Transverse colon (tissue), 4 donors: ENCODE measurements at regions not wholly inside any gene's neighbourhood (a gene's known extent, or its start where the extent isn't known, plus 50 kb on each side); places are given as distances from the start of the nearest gene placed in this dataset.

Experiments
- DNase-seq: peaks from one replicate; pipeline ENCODE4 v3.0.0-alpha.2; 2019
- H3K27ac ChIP-seq, 4 donors: fragments of 200-600 bp; sonication (generic); 2 replicates each; pipeline ENCODE4 v1.5.1; 2016 to 2018; ENCODE audit warnings: inconsistent platforms in 4 of 4
- H3K27me3 ChIP-seq: fragments of 200-600 bp; sonication (generic); 2 replicates; pipeline ENCODE4 v1.5.1; 2017; ENCODE audit warnings: inconsistent platforms
- H3K36me3 ChIP-seq, 4 donors: fragments of 200-600 bp; sonication (generic); 2 replicates each; pipeline ENCODE4 v1.5.1; 2017 to 2019; ENCODE audit warnings: inconsistent platforms in 4 of 4
- H3K4me1 ChIP-seq, 4 donors: fragments of 200-600 bp; sonication (generic); 2 replicates each; pipeline ENCODE4 v1.5.1; 2017 to 2020; ENCODE audit warnings: inconsistent platforms in 4 of 4
- H3K4me3 ChIP-seq, 4 donors: fragments of 200-600 bp; sonication (generic); 1 replicate in 1 of 4; 2 replicates in 3 of 4; pipeline versions ENCODE4 v1.5.1 to v1.6.1; 2017 to 2019; ENCODE audit warnings: inconsistent platforms in 4 of 4
- H3K9me3 ChIP-seq, 2 donors: fragments of 200-600 bp; sonication (generic); 2 replicates each; pipeline ENCODE4 v1.5.1; 2017 to 2019; ENCODE audit warnings: inconsistent platforms in 2 of 2
- EP300 ChIP-seq: sonication (generic); formaldehyde crosslinking; IDR thresholded peaks from one replicate; pipeline ENCODE4 v1.6.1; 2017; ENCODE audit warnings: antibody characterized with exemption, low read depth
- POLR2A ChIP-seq: fragments of 450-650 bp; IDR thresholded peaks from one replicate; pipeline ENCODE4 v1.6.1; 2016; ENCODE audit warnings: antibody characterized with exemption, mild to moderate bottlenecking, moderate library complexity
- POLR2AphosphoS5 ChIP-seq, 3 donors: sonication (generic); formaldehyde crosslinking; IDR thresholded peaks; one replicate each; pipeline ENCODE4 v1.6.1; 2016; ENCODE audit warnings: antibody characterized with exemption in 3 of 3
- WGBS, 2 donors: methylation state at CpG; one replicate each; pipeline ENCODE4 v1.1.5; 2018; ENCODE audit warnings: low coverage in 1 of 2; 5-methylcytosine and 5-hydroxymethylcytosine counted together
- in situ Hi-C, 4 donors: fragments of 200-750 bp; cut with MboI; loops; one replicate each; pipeline versions ENCODE4 v1.15.0 to v1.15.1; 2017; ENCODE audit warnings: low sequenced_read_pairs in 3 of 4, low pct_ligation_motif_present in 1 of 4, low pct_unique_long_range_greater_than_20kb in 1 of 4
- intact Hi-C: fragments of 100-400 bp; cut with DNase I; formaldehyde crosslinking; loops from one replicate; pipeline ENCODE4 v1.15.1; 2023; ENCODE audit warnings: low total_unique reads
- TF ChIP-seq, protein P1 (sequence below), 5 experiments: fragments of 200-600 bp in 3 of 5; fragments of 450-650 bp in 2 of 5; sonication (generic) in 3 of 5; IDR thresholded peaks; 1 replicate in 2 of 5; 2 replicates in 3 of 5; pipeline ENCODE4 v1.5.1; 2016 to 2017; ENCODE audit warnings: antibody characterized with exemption in 5 of 5, inconsistent platforms in 3 of 5, mild to moderate bottlenecking in 2 of 5, moderate library complexity in 1 of 5

DNA sequence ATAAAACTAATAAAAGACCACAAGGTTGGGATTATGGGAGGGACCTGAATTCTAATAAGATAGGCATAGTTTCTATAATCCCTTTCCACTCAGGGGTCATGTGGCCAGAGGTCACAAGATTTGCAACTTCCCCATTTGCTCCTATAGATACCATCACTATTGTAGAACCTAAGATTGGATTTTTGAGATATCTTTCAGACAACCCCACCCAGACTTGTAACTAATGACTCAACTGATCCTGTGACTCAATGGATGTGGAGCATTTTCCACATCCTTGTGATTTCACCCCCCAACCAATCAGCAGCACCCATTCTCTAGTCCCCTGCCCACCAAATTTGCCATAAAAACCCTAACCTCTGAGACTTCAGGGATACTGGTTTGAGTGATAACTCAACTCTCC, 51.9 kb upstream of the PIK3AP1 start:
- Histone ChIP-seq H3K4me3 (no peak overlapping the region), H3K9me3 (peaks cover 0 to 4% of the 10 kb centered on the region in 2 donors), H3K27ac (no peak overlapping the region), H3K36me3 (no peaks in the 10 kb centered on the region), H3K4me1 (peaks cover 0 to 3% (median 0%) of the 10 kb centered on the region in 4 donors), H3K27me3 (no peaks in the 10 kb centered on the region)
- intact Hi-C loops (no loop called here), in situ Hi-C loops (loop anchor here in 1 of 4 donors (5.0 to 25.0 kb wide), 2 partner anchors 50 to 265 kb away; no protein-coding TSS in a partner anchor)
- TF ChIP-seq EP300, result no peak
- TF ChIP-seq, protein P1, sequence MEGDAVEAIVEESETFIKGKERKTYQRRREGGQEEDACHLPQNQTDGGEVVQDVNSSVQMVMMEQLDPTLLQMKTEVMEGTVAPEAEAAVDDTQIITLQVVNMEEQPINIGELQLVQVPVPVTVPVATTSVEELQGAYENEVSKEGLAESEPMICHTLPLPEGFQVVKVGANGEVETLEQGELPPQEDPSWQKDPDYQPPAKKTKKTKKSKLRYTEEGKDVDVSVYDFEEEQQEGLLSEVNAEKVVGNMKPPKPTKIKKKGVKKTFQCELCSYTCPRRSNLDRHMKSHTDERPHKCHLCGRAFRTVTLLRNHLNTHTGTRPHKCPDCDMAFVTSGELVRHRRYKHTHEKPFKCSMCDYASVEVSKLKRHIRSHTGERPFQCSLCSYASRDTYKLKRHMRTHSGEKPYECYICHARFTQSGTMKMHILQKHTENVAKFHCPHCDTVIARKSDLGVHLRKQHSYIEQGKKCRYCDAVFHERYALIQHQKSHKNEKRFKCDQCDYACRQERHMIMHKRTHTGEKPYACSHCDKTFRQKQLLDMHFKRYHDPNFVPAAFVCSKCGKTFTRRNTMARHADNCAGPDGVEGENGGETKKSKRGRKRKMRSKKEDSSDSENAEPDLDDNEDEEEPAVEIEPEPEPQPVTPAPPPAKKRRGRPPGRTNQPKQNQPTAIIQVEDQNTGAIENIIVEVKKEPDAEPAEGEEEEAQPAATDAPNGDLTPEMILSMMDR (IDR thresholded peaks at IDR 0.05), result no peak
- no peak for TF ChIP-seq POLR2AphosphoS5 (IDR thresholded peaks at IDR 0.05)
- TF ChIP-seq POLR2A, result no peak
- no peak for DNase-seq

DNA sequence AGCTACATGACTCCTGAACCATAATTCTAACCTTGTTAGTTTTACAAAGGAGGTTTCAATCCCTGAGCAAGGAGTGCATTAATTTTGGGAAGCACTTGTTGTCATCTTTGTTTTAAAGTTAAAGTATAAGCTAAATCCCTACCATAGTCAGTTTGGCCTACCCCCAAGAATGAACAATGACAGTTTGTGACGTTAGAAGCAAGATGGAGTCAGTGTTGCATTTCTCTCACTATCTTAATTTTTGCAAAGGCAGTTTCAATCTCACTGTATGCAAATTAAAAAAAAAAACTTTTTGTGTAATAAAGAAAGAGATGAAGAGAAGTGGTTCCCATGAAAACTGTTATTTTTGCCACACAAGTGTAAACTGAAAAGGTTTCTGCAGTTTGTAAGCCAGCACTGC, 50.7 kb upstream of the PIK3AP1 start:
- H3K4me3 ChIP-seq, result no peak overlapping the region
- H3K27me3 ChIP-seq, result no peaks in the 10 kb centered on the region
- intact Hi-C loops (no loop called here), in situ Hi-C loops (loop anchor here in 1 of 4 donors (5.0 to 25.0 kb wide), 2 partner anchors 51 to 266 kb away; no protein-coding TSS in a partner anchor)
- 69 to 76% methylated on average over 1 of the region's 1 CpG for WGBS, 2 donors
- DNase-seq, result no peak
- H3K9me3 ChIP-seq, result peaks cover 0 to 4% of the 10 kb centered on the region in 2 donors
- H3K4me1 ChIP-seq, result peaks cover under 1 to 11% (median 6%) of the 10 kb centered on the region in 4 donors
- TF ChIP-seq EP300 (no peak), POLR2A (no peak), POLR2AphosphoS5 (IDR thresholded peaks at IDR 0.05) (no peak)
- TF ChIP-seq, protein P1 (IDR thresholded peaks at IDR 0.05), result no peak
- no peaks in the 10 kb centered on the region for H3K36me3 ChIP-seq
- H3K27ac ChIP-seq, result no peak overlapping the region
